HFFc6 (cell line): ENCODE measurements at regions not wholly inside any gene's neighbourhood (a gene's known extent, or its start where the extent isn't known, plus 50 kb on each side); places are given as distances from the start of the nearest gene placed in this dataset.

Experiments
- DNase-seq: peaks from one replicate; pipeline ENCODE4 v3.0.0-alpha.2; 2018
- H3K27ac Mint-ChIP-seq: 2 replicates; pipeline ENCODE4 v1.8.0; 2020; ENCODE audit warnings: mild to moderate bottlenecking, mixed read lengths
- H3K27me3 Mint-ChIP-seq: 2 replicates; pipeline ENCODE4 v1.8.0; 2021; ENCODE audit warnings: mild to moderate bottlenecking, moderate library complexity, mixed read lengths; ENCODE audit not compliant: insufficient read depth
- H3K36me3 Mint-ChIP-seq: 2 replicates; pipeline ENCODE4 v1.8.0; 2021; ENCODE audit warnings: low read depth, mixed read lengths
- H3K4me1 Mint-ChIP-seq: 2 replicates; pipeline ENCODE4 v1.8.0; 2020; ENCODE audit warnings: low read depth, mixed read lengths
- H3K4me3 Mint-ChIP-seq: 2 replicates; pipeline ENCODE4 v1.8.0; 2020; ENCODE audit warnings: mild to moderate bottlenecking, moderate library complexity, mixed read lengths
- H3K9me3 Mint-ChIP-seq: 2 replicates; pipeline ENCODE4 v1.8.0; 2020; ENCODE audit warnings: mild to moderate bottlenecking, mixed read lengths
- TF ChIP-seq, protein P1 (sequence below): fragments of 200-600 bp; sonication (generic); IDR thresholded peaks from 2 replicates; pipeline ENCODE4 v1.5.0; 2021; ENCODE audit warnings: antibody characterized with exemption, mild to moderate bottlenecking

DNA sequence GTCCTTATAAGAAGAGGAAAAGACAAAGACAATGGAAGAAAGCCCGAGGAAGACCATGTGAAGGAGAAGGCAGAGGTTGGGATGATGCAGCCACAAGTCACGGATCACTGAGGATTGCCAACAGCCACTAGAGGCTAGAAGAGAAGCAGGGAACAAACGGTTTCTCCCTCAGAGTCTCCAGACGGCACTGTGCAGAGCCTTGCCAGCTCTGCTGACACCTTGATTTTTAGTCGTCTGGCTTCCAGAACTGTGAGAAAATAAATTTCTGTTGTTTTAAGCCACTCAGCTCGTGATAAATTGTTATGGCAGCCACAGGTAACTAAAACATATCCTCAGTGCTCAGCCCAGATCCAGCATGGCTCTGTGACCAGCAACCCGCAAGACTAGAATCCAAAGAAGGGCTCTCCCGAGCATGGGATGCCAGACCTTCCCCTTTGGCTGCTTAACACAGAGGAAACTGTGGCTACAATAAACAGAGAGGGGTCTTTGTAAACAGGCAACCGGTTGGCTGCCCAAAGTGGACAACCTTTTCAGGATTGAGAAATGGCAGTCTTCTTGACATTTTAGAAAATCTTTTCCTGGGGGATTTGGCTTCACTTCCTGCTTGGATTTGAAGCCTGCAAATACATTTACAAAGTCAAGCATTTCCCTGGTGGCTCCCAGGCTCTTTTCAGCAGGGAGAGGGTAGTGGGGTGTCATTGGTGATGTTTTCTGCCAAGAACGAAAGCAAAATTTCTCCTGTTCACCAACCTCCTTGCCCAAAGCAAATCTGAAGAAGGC lies 88.7 kb upstream of the ADPGK start:
- Mint-ChIP-seq H3K9me3 (no peaks in the 10 kb centered on the region), H3K4me1 (no peaks in the 10 kb centered on the region), H3K4me3 (no peak overlapping the region), H3K27me3 (peaks cover 15% of the 10 kb centered on the region), H3K27ac (no peak overlapping the region), H3K36me3 (peaks cover 12% of the 10 kb centered on the region; the same call in 1 of the 2 replicates)
- DNase-seq, result no peak
- TF ChIP-seq, protein P1, sequence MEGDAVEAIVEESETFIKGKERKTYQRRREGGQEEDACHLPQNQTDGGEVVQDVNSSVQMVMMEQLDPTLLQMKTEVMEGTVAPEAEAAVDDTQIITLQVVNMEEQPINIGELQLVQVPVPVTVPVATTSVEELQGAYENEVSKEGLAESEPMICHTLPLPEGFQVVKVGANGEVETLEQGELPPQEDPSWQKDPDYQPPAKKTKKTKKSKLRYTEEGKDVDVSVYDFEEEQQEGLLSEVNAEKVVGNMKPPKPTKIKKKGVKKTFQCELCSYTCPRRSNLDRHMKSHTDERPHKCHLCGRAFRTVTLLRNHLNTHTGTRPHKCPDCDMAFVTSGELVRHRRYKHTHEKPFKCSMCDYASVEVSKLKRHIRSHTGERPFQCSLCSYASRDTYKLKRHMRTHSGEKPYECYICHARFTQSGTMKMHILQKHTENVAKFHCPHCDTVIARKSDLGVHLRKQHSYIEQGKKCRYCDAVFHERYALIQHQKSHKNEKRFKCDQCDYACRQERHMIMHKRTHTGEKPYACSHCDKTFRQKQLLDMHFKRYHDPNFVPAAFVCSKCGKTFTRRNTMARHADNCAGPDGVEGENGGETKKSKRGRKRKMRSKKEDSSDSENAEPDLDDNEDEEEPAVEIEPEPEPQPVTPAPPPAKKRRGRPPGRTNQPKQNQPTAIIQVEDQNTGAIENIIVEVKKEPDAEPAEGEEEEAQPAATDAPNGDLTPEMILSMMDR, result no peak

DNA sequence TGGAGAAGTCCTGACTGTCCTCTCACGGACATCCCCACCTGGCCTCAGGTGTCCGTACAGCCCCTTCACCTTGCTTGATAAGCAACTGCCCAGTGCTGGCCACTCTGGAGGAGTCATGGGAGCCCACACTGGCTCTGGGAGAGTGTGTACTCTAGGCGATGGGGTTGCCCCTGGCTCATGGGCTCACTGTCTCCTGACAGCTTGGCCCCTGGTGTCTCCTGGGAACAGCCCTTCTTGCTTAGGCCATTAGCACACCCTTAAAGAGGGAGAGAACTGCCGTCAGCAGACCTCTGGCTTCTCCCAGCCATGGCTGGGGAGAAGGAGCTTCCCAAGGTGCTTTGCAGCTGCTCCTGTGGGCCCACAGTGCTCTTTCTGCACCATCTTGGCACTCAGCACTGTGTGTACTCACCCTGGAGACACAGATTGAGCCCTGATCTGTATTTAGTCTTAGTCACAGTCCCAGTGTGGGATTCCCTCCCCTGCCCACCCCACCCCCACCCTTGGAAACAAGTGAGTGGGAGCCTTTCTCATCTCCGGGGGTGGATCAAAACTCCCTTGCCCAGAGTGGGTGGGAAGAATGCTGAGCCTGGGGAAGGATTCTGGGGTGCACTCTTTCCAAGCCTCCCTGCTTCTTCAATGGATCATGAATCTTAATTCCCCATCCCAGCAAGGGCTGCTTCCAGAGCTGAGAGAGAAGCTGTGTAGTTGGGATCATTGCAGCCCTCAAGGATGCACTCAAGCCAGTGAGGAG lies 83.5 kb upstream of the ADPGK start:
- peaks cover 16% of the 10 kb centered on the region for H3K27me3 Mint-ChIP-seq

DNA sequence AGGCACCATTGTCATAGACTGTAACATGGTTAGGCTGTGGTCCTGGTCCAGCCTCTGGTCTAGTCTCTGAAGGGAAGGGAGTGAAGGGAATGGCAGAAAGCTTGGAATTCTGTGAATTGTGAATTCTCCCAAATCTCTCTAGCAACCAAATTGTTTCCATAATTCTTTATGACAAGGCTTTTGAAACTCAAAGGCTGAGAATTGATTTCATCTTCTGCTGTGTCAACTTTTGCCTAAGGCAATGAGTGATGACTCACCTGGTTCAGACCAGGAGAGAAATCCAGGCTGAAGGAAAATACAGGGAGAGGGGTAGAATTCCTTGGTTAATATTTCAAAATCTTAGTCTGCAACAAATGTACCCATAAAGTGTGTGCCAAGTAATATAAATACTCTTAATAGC lies 82.6 kb upstream of the ADPGK start:
- Mint-ChIP-seq H3K9me3 (no peaks in the 10 kb centered on the region), H3K27me3 (peaks cover 15% of the 10 kb centered on the region), H3K36me3 (no peaks in the 10 kb centered on the region), H3K4me1 (no peaks in the 10 kb centered on the region), H3K4me3 (no peak overlapping the region), H3K27ac (no peak overlapping the region)
- TF ChIP-seq, protein P1, result no peak
- no peak for DNase-seq

More for the DNA sequence above, 83.5 kb upstream of the ADPGK start:
- no peaks in the 10 kb centered on the region for H3K36me3 Mint-ChIP-seq
- H3K9me3 Mint-ChIP-seq, result no peaks in the 10 kb centered on the region
- TF ChIP-seq, protein P1, result no peak
- DNase-seq, result no peak
- H3K4me3 Mint-ChIP-seq, result no peak overlapping the region
- H3K27ac Mint-ChIP-seq, result no peak overlapping the region
- no peaks in the 10 kb centered on the region for H3K4me1 Mint-ChIP-seq

DNA sequence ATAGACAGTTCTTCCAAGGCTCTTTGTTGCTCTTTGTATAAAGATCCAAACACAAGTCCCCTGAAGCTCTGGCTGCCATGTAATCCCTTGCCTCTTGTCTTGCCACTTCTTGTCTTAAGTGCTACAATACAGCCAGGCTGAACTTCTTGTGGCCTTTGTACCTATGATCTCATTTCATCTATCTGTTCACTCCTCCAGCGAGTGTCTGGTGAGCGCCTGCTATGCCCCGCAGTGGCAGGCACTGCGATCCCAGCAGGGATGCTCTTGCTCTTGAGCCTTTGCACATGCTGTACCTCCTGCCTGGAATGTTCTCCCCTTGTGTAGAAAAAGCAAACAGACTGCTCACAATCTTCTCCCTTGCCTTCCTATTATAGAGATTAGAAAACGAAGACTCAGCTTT lies 81.9 kb upstream of the ADPGK start:
- Mint-ChIP-seq H3K36me3 (no peaks in the 10 kb centered on the region), H3K27ac (no peak overlapping the region), H3K4me1 (no peaks in the 10 kb centered on the region), H3K9me3 (no peaks in the 10 kb centered on the region), H3K4me3 (no peak overlapping the region), H3K27me3 (peaks cover 19% of the 10 kb centered on the region)
- no peak for DNase-seq
- TF ChIP-seq, protein P1, result no peak

DNA sequence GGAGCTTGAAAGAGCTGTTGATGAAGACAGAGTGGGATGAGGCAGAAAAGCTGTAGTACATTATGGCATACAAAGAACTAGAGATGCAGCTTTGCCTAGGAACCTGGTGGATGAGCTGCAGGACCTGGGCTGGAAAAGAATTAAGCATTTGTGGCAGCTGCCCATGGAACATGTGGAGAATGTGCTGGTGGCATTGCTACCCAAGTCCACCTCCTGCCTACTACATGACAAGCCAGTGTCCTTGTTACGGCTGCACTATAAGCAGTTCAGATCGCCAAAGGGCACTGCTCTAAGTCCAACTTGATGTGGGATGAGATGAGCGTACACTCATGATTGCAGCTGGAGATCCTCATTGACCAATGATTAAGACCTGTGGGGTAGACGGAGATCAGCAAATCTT lies 81.1 kb upstream of the ADPGK start:
- Mint-ChIP-seq H3K36me3 (no peaks in the 10 kb centered on the region), H3K4me1 (no peaks in the 10 kb centered on the region), H3K4me3 (no peak overlapping the region), H3K9me3 (no peaks in the 10 kb centered on the region), H3K27ac (no peak overlapping the region), H3K27me3 (peaks cover 21% of the 10 kb centered on the region)
- no peak for DNase-seq
- TF ChIP-seq, protein P1, result no peak
